Activated T-helper 9 cell treated with anti-CD3 and anti-CD28 coated beads, Interleukin-2, amount 50 U/mL, for 16 hours (primary cell): ENCODE measurements at regions not wholly inside any gene's neighbourhood (a gene's known extent, or its start where the extent isn't known, plus 50 kb on each side); places are given as distances from the start of the nearest gene placed in this dataset.
"Not testable (repeated sequence)": the region's sequence is repeated elsewhere in the genome, so short reads cannot be mapped to it uniquely, and the experiment has no call there.

Experiments used
- DNase-seq: peaks from one replicate; pipeline ENCODE4 v3.0.0-alpha.2; 2020; ENCODE audit warnings: low read depth

GRCh38 chr20:19834783-19835182 is 76.7 kb downstream of the RIN2 start:
- no peak for DNase-seq

- DNase-seq = no peak
Measured at GRCh38 chr20:19835533-19836222, 77.6 kb downstream of the RIN2 start.

- no peak for DNase-seq
Measured at GRCh38 chr20:19838468-19838867, 80.4 kb downstream of the RIN2 start.

GRCh38 chr20:19839053-19839452 is 81.0 kb downstream of the RIN2 start:
- no peak for DNase-seq

GRCh38 chr20:19840111-19840710 is 82.2 kb downstream of the RIN2 start:
- no peak for DNase-seq

GRCh38 chr20:19841740-19842139 is 83.7 kb downstream of the RIN2 start:
- no peak for DNase-seq

GRCh38 chr20:19844850-19845249 is 86.8 kb downstream of the RIN2 start:
- DNase-seq = not testable (repeated sequence)

- no peak for DNase-seq
Measured at GRCh38 chr20:19847383-19847782, 89.3 kb downstream of the RIN2 start.

GRCh38 chr20:19849341-19850197 is 91.5 kb downstream of the RIN2 start:
- DNase-seq = no peak

- no peak for DNase-seq
Measured at GRCh38 chr20:19850198-19850533, 92.1 kb downstream of the RIN2 start.

GRCh38 chr20:19851861-19852260 is 93.8 kb downstream of the RIN2 start:
- DNase-seq = no peak

- DNase-seq = no peak
Measured at GRCh38 chr20:19855416-19855815, 97.4 kb downstream of the RIN2 start.

- DNase-seq = no peak
Measured at GRCh38 chr20:19858466-19859371, 100.7 kb downstream of the RIN2 start.

GRCh38 chr20:19859444-19859843 is 101.4 kb downstream of the RIN2 start:
- DNase-seq = no peak

- DNase-seq = no peak
Measured at GRCh38 chr20:19860737-19861136, 102.7 kb downstream of the RIN2 start.

- DNase-seq = no peak
Measured at GRCh38 chr20:19861147-19861759, 103.2 kb downstream of the RIN2 start.

GRCh38 chr20:19864130-19864529 is 106.1 kb downstream of the RIN2 start:
- DNase-seq = no peak

- no peak for DNase-seq
Measured at GRCh38 chr20:19866070-19866469, 108.0 kb downstream of the RIN2 start.

GRCh38 chr20:19867074-19867473 is 109.0 kb downstream of the RIN2 start:
- DNase-seq = no peak

GRCh38 chr20:19867940-19868371 is 109.9 kb downstream of the RIN2 start:
- no peak for DNase-seq

GRCh38 chr20:19868441-19868840 is 110.4 kb downstream of the RIN2 start:
- DNase-seq = no peak

GRCh38 chr20:19872001-19872400 is 113.9 kb downstream of the RIN2 start:
- no peak for DNase-seq
